CD14-positive monocyte (primary cell): ENCODE measurements at regions not wholly inside any gene's neighbourhood (a gene's known extent, or its start where the extent isn't known, plus 50 kb on each side); places are given as distances from the start of the nearest gene placed in this dataset.
"Not testable (repeated sequence)": the region's sequence is repeated elsewhere in the genome, so short reads cannot be mapped to it uniquely, and the experiment has no call there.

Source experiments
- DNase-seq, 3 donors: peaks; one replicate each; pipeline ENCODE4 v3.0.0-alpha.2; 2011 to 2022
- H2AFZ ChIP-seq: 2 replicates; pipeline ENCODE4 v1.6.0; 2012; ENCODE audit warnings: mild to moderate bottlenecking, low read depth, low read length, inconsistent platforms; ENCODE audit not compliant: insufficient read depth, poor library complexity, severe bottlenecking
- H3K27ac ChIP-seq, 2 donors: 1 replicate in 1 of 2; 2 replicates in 1 of 2; pipeline ENCODE4 v1.5.1; 2012 to 2013; ENCODE audit warnings: low read length in 2 of 2, control low read depth in 1 of 2, inconsistent platforms in 1 of 2, low read depth in 1 of 2, mild to moderate bottlenecking in 1 of 2
- H3K27me3 ChIP-seq, 2 donors: one replicate each; pipeline versions ENCODE4 v1.6.0 to v1.6.1; 2011 to 2013; ENCODE audit warnings: low read length in 2 of 2; ENCODE audit not compliant: control insufficient read depth in 2 of 2, insufficient read depth in 2 of 2
- H3K36me3 ChIP-seq, 2 donors: replicated peaks in 1 of 2; 1 replicate in 1 of 2; 2 replicates in 1 of 2; pipeline versions ENCODE4 v1.5.1 to v1.6.1; 2012 to 2013; ENCODE audit warnings: low read length in 2 of 2, control low read depth in 1 of 2, inconsistent platforms in 1 of 2, mild to moderate bottlenecking in 1 of 2; ENCODE audit not compliant: insufficient read depth in 2 of 2, control insufficient read depth in 1 of 2
- H3K4me1 ChIP-seq, 2 donors: 1 replicate in 1 of 2; 2 replicates in 1 of 2; pipeline versions ENCODE4 v1.5.1 to v1.6.1; 2012 to 2013; ENCODE audit warnings: low read length in 2 of 2, control low read depth in 1 of 2, inconsistent platforms in 1 of 2, mild to moderate bottlenecking in 1 of 2, moderate library complexity in 1 of 2; ENCODE audit not compliant: insufficient read depth in 2 of 2, control insufficient read depth in 1 of 2
- H3K4me2 ChIP-seq: replicated peaks from 2 replicates; pipeline ENCODE3; 2012; ENCODE audit warnings: low read length, moderate library complexity, mild to moderate bottlenecking; ENCODE audit not compliant: poor library complexity, severe bottlenecking; ENCODE audit errors: extremely low read depth
- H3K4me3 ChIP-seq, 3 experiments: fragments of 200-600 bp in 1 of 3; sonication (generic) in 1 of 3; replicated peaks in 1 of 3; 1 replicate in 2 of 3; 2 replicates in 1 of 3; pipeline ENCODE4 v1.5.1; 2011 to 2013; ENCODE audit warnings: low read length in 3 of 3, mild to moderate bottlenecking in 3 of 3, control low read depth in 2 of 3, low read depth in 2 of 3, inconsistent platforms in 1 of 3, moderate library complexity in 1 of 3
- H3K79me2 ChIP-seq: 2 replicates; pipeline ENCODE4 v1.6.0; 2012; ENCODE audit warnings: mild to moderate bottlenecking, control low read depth, inconsistent platforms, low read length, moderate library complexity; ENCODE audit not compliant: insufficient read depth
- H3K9ac ChIP-seq: 2 replicates; pipeline ENCODE4 v1.6.0; 2017; ENCODE audit warnings: low read length, mild to moderate bottlenecking; ENCODE audit not compliant: insufficient read depth, poor library complexity, severe bottlenecking
- H3K9me3 ChIP-seq, 2 donors: replicated peaks in 1 of 2; 1 replicate in 1 of 2; 2 replicates in 1 of 2; pipeline versions ENCODE4 v1.5.1 to v1.6.1; 2012 to 2013; ENCODE audit warnings: low read length in 2 of 2, control low read depth in 1 of 2; ENCODE audit not compliant: control insufficient read depth in 1 of 2, insufficient read depth in 1 of 2
- H4K20me1 ChIP-seq: 2 replicates; pipeline ENCODE4 v1.6.0; 2012; ENCODE audit warnings: mild to moderate bottlenecking, low read length, control low read depth, moderate library complexity; ENCODE audit not compliant: insufficient read depth
- H3K27ac Mint-ChIP-seq, 7 donors: one replicate each; pipeline ENCODE4 v1.8.0; 2020; ENCODE audit warnings: mild to moderate bottlenecking in 7 of 7, mixed read lengths in 7 of 7, moderate library complexity in 6 of 7, inconsistent platforms in 2 of 7
- H3K27me3 Mint-ChIP-seq, 3 donors: one replicate each; pipeline ENCODE4 v1.8.0; 2021 to 2022; ENCODE audit warnings: low read depth in 3 of 3, mild to moderate bottlenecking in 3 of 3, mixed read lengths in 3 of 3, moderate library complexity in 3 of 3, inconsistent platforms in 1 of 3
- H3K36me3 Mint-ChIP-seq, 2 donors: one replicate each; pipeline ENCODE4 v1.8.0; 2020; ENCODE audit warnings: mixed read lengths in 2 of 2, inconsistent platforms in 1 of 2, mild to moderate bottlenecking in 1 of 2
- H3K4me1 Mint-ChIP-seq: one replicate; pipeline ENCODE4 v1.8.0; 2020; ENCODE audit warnings: mild to moderate bottlenecking, mixed read lengths
- H3K4me3 Mint-ChIP-seq, 2 donors: one replicate each; pipeline ENCODE4 v1.8.0; 2020; ENCODE audit warnings: mild to moderate bottlenecking in 2 of 2, mixed read lengths in 2 of 2, moderate library complexity in 1 of 2
- H3K9me3 Mint-ChIP-seq, 7 donors: one replicate each; pipeline ENCODE4 v1.8.0; 2020 to 2022; ENCODE audit warnings: mixed read lengths in 7 of 7, mild to moderate bottlenecking in 6 of 7, moderate library complexity in 6 of 7, inconsistent platforms in 2 of 7
- WGBS: methylation state at CpG from one replicate; pipeline ENCODE4 v1.1.5; 2013; ENCODE audit warnings: missing lambda C conversion rate; ENCODE audit not compliant: insufficient coverage; 5-methylcytosine and 5-hydroxymethylcytosine counted together
- intact Hi-C, 2 donors: fragments of 100-400 bp; cut with micrococcal nuclease; formaldehyde crosslinking; loops; one replicate each; pipeline versions ENCODE4 v1.15.0 to v1.15.1; 2023
- TF ChIP-seq, protein P1 (sequence below): fragments of 200-600 bp; IDR thresholded peaks from one replicate; pipeline ENCODE4 v1.8.0; 2022; ENCODE audit warnings: antibody characterized with exemption, mild to moderate bottlenecking

DNA sequence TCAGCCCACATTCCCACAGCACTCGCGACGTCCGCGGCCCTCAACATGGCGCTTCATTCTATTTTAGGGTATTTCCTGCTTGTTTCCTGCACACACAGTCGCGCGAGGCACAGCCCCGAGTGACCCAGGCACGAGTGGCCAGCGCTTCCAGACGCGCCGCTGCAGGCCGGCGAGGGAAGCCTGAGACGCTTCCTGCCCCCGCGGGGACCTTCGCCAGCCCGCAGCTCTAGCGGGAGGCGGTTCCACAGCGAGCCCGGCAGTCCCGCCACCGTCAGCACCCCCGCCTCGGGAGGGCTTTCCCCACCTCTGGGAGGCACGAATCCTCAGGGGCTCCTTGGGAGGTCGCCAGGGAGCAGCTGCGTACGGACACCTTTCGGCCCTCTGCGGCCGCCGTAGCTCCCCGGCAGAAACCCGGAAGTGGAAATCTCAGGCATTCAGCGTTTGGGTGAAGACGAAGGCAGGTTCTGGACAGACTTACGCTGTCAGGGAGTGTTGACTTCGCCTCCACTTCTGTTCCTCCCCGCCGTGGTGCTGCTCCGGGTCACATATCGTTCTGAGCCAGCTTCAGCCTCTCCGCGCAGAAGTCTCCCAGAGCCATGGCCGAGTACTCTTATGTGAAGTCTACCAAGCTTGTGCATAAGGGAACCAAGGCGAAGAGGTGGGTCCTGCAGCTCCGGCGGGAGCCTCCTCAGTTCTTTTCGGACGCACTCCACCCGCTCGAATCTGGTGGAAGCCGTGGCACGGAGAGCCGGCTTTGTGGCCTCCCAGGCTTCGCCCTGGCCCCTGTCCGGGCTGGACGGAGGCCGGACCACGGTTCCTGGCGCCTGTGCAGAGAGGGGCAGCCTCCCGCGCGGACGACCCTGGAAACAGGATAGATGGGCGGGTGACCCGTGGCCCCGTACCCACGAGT is 2925.9 kb upstream of the OR11H1 start:
- DNase-seq, result no peak
- Mint-ChIP-seq H3K4me3 (no peak overlapping the region), H3K36me3 (no peaks in the 10 kb centered on the region), H3K27me3 (peaks cover 0 to 3% (median 0%) of the 10 kb centered on the region in 3 donors), H3K27ac (no peak overlapping the region), H3K9me3 (peaks cover 13 to 42% (median 23%) of the 10 kb centered on the region in 7 donors), H3K4me1 (no peaks in the 10 kb centered on the region)
- intact Hi-C loops, result no loop called here
- no peak overlapping the region for H3K27ac ChIP-seq
- no peaks in the 10 kb centered on the region for H3K36me3 ChIP-seq
- H3K4me1 ChIP-seq, result no peaks in the 10 kb centered on the region
- H3K4me3 ChIP-seq, result peak overlapping the region in 1 of 3 experiments; percentile 11
- no peaks in the 10 kb centered on the region for H3K27me3 ChIP-seq
- no peaks in the 10 kb centered on the region for H4K20me1 ChIP-seq
- TF ChIP-seq, protein P1, sequence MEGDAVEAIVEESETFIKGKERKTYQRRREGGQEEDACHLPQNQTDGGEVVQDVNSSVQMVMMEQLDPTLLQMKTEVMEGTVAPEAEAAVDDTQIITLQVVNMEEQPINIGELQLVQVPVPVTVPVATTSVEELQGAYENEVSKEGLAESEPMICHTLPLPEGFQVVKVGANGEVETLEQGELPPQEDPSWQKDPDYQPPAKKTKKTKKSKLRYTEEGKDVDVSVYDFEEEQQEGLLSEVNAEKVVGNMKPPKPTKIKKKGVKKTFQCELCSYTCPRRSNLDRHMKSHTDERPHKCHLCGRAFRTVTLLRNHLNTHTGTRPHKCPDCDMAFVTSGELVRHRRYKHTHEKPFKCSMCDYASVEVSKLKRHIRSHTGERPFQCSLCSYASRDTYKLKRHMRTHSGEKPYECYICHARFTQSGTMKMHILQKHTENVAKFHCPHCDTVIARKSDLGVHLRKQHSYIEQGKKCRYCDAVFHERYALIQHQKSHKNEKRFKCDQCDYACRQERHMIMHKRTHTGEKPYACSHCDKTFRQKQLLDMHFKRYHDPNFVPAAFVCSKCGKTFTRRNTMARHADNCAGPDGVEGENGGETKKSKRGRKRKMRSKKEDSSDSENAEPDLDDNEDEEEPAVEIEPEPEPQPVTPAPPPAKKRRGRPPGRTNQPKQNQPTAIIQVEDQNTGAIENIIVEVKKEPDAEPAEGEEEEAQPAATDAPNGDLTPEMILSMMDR, result no peak
- peaks cover 31 to 69% of the 10 kb centered on the region in 2 donors for H3K9me3 ChIP-seq
- H3K79me2 ChIP-seq, result no peaks in the 10 kb centered on the region
- 55% methylated on average over 74 of the region's 75 CpGs for WGBS
- H3K9ac ChIP-seq, result no peak overlapping the region
- no peak overlapping the region for H3K4me2 ChIP-seq
- no peak overlapping the region for H2AFZ ChIP-seq

DNA sequence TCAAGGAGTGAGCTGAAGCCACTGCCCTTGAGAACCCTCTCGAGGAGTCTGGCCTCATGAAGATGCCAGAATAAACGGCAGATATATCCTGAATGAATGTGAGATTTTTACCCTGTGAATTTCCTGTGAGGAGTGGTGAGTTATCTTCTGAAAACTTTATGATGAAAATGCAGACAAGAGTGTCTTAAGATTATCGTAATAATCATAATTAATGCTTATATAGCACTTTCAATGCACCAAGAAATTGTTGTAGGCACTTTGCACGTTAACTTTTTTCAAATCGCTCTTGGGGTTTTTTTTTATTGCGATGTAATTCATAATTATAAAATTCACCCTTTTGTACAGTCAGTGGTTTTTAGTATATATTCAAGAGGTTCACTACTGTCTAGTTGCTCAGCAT is 2924.6 kb upstream of the OR11H1 start:
- H3K4me1 ChIP-seq, H3K27ac Mint-ChIP-seq, H3K36me3 Mint-ChIP-seq, H3K4me3 ChIP-seq, H3K36me3 ChIP-seq, H3K27me3 ChIP-seq, H3K79me2 ChIP-seq, DNase-seq, H4K20me1 ChIP-seq, H3K4me1 Mint-ChIP-seq, intact Hi-C loops, H3K4me3 Mint-ChIP-seq, H3K9ac ChIP-seq, H3K27ac ChIP-seq, H3K4me2 ChIP-seq, H3K27me3 Mint-ChIP-seq, H2AFZ ChIP-seq: not testable (repeated sequence)
- H3K9me3 ChIP-seq, result peaks cover 27 to 63% of the 10 kb centered on the region in 2 donors
- peaks cover 12 to 44% (median 19%) of the 10 kb centered on the region in 7 donors for H3K9me3 Mint-ChIP-seq
- WGBS, result 62% methylated on average over 2 of the region's 6 CpGs

- H3K79me2 ChIP-seq, H3K4me2 ChIP-seq, H3K27me3 ChIP-seq, H3K4me3 Mint-ChIP-seq, H3K27ac ChIP-seq, H3K27me3 Mint-ChIP-seq, H3K4me1 Mint-ChIP-seq, H4K20me1 ChIP-seq, H3K36me3 Mint-ChIP-seq, H3K36me3 ChIP-seq, H3K4me1 ChIP-seq, H3K4me3 ChIP-seq, H3K9ac ChIP-seq, intact Hi-C loops, DNase-seq, H2AFZ ChIP-seq, H3K27ac Mint-ChIP-seq: not testable (repeated sequence)
- H3K9me3 Mint-ChIP-seq, result peaks cover 12 to 43% (median 18%) of the 10 kb centered on the region in 7 donors
- peaks cover 26 to 59% of the 10 kb centered on the region in 2 donors for H3K9me3 ChIP-seq
Observed at GRCh38 chr22:12603833-12604232, 2924.2 kb upstream of the OR11H1 start.

DNA sequence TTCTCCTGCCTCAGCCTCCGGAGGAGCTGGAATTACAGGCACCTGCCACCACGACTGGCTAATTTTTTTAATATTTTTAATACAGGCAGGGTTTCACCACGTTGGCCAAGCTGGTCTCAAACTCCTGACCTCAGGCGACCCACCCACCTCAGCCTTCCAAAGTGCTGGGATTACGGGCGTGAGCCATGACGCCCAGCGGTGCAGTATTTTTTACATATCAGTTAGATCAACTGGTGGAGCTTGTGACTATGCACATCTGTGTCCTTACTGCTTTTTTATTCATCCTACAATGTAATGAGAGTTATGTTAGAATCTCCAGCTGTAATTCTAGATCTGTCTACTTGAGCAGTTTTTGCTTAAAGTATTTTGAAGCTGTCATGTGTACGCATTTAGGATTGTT is 2919.5 kb upstream of the OR11H1 start:
- H3K79me2 ChIP-seq, DNase-seq, H3K36me3 ChIP-seq, H3K9ac ChIP-seq, H3K27me3 ChIP-seq, H3K27me3 Mint-ChIP-seq, H4K20me1 ChIP-seq, H3K36me3 Mint-ChIP-seq, H3K27ac Mint-ChIP-seq, H3K4me3 ChIP-seq, H3K4me1 ChIP-seq, H3K27ac ChIP-seq, H3K4me2 ChIP-seq, H3K4me3 Mint-ChIP-seq, H3K4me1 Mint-ChIP-seq, intact Hi-C loops, H2AFZ ChIP-seq: not testable (repeated sequence)
- WGBS, result 73% methylated on average over 4 of the region's 9 CpGs
- peaks cover 10 to 39% of the 10 kb centered on the region in 2 donors for H3K9me3 ChIP-seq
- peaks cover 10 to 39% (median 14%) of the 10 kb centered on the region in 7 donors for H3K9me3 Mint-ChIP-seq
